SW 1271 (cell line): ENCODE measurements at regions not wholly inside any gene's neighbourhood (a gene's known extent, or its start where the extent isn't known, plus 50 kb on each side); places are given as distances from the start of the nearest gene placed in this dataset.

Source experiments
- DNase-seq, 2 experiments: peaks; one replicate each; lab custom pipeline; 2025; lab: John Stamatoyannopoulos, UW

DNA sequence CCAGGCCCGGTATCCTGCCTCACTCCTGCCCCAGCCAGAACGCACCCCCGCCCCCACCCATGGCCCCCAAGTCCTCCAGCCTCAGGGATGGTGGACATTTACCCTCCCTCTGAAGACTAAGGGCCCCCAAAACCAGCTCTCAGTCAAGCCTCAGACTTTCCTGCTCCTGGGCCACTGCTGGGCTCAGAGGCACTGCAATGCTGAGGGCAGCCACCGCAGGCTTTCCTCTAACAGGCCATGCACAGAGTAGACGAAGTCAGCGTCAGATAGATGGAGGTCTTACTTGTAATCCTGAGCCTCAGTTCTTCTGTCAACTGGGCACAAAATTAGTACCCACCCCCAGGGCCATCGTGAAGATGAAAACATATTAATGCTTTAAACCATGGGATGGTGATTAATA is 92.6 kb downstream of the TTC32 start:
- no peak for DNase-seq

DNA sequence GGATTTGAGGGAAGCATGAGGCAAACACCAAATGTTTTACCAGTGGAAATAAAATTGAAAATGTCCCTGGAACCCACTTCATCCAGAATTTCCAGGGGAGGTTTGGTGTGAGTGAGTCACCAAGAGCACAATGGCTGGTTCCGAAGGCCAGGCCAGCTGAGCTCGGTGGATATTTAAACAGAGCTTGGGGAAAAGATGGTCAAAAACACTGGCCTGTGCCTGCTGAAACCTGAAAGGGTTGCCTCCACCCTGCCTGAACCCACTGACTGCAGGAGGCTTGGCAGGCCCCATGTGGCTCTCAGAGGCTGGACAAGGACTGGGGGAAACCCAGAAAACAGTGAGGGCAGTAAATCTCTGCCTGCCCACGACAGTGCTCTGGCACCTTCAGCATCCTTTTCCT is 93.9 kb downstream of the TTC32 start:
- no peak for DNase-seq

DNA sequence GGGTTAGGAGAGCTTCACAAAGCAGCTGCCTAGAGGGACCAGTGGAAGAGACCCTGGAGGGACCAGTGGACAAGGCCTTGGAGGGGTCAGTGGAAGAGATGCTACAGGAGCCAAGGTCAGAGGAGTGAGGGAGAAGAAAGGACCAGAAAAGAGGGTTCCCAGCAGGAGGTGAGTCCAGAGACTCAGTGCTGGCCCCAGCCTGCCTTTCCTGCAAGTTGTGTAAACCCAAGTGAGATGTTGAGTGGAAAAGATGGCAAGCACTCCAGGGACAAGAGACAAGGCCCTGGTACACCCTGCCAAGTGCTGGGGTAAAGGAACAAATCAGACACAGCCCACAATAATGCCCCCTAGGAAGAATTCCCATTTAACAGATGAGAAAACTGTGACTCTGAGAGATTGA is 94.4 kb downstream of the TTC32 start:
- DNase-seq: no peak

DNA sequence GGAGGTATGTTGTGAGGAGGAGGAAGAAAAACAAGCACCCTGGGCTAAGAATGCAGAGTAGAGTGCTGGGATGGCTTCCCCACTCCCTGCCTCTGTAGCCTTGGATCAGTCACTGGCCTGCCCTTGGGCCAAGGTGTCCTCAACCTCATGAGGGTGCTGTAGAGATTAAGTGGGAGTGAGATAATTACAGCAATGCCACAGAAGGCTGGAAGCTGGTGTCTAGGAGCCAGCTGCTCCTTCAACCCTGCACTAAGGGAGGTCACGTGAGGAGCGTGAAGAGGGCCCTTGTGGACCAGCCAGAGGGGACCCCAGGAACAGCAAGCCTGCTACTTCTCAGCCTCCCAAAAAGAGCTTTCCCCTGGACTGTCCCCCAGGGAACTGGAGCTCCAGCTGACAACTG is 95.2 kb downstream of the TTC32 start:
- no peak for DNase-seq

DNA sequence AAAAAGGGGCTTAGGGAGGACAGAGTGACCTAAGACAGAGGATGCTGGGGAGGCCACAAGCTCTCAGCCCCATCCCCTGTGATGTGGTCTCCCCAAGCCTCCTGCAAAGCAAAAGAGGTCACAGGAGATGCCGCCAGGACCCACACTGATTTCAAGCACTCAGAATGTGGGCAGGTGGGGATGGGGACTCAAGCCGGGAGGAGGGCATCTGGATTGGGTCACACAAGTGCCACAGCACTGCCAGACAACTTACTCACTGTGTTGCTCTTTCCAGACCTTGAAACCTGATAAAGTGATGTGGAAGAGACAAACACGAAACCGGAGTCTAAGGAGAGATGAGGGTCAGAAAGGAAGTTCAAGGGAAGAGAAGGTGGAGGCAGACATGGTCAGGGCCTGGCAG is 95.7 kb downstream of the TTC32 start:
- no peak for DNase-seq

DNA sequence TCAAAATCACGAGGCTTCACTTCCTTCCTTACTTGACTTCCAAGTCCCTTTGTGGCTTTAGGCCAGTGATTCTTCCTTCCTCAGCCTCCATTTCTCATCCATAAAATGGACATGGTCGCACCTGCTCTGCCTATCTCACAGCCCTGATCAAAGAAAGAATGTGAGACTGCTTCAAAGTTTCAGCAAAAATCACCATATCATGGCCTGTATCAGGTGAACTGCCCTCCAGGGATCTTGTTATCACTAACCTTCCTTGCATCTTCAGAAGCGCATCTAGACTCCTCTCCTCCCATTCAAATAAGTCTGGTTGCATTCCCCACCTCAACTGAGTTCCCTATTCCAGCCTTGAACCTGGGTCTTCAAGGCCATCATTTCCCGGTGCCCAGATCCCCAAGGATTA is 96.5 kb downstream of the TTC32 start:
- no peak for DNase-seq

DNA sequence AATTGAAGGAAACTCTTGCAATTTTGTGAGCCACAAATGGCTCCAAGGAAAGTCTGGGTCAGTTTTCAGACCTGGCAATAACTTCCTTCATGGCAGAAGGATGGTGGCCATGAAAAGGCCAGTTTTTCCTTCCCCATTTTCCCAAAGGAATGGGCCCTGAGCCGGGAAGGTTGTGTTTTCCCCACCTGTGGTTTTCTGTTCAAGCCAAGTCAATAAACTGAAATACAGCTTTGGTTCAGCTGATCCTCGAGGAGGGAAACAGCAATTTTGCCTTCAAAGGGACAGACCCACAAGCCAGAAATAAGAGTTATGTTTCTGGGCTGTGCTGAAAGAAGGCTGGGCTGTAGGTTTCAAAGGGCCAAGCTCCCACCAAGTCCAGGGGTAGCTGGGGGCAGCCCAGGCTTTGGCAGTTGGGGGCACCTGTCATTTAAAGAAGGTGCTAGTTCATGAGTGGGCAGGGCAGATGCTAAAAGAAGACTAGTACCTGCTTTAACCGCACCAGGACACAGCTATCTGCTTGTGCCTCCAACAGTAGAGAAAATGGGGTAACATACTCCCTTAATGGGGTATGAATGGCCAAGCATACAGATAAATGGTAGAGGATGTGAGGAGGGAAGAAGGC is 97.0 kb downstream of the TTC32 start:
- no peak for DNase-seq

DNA sequence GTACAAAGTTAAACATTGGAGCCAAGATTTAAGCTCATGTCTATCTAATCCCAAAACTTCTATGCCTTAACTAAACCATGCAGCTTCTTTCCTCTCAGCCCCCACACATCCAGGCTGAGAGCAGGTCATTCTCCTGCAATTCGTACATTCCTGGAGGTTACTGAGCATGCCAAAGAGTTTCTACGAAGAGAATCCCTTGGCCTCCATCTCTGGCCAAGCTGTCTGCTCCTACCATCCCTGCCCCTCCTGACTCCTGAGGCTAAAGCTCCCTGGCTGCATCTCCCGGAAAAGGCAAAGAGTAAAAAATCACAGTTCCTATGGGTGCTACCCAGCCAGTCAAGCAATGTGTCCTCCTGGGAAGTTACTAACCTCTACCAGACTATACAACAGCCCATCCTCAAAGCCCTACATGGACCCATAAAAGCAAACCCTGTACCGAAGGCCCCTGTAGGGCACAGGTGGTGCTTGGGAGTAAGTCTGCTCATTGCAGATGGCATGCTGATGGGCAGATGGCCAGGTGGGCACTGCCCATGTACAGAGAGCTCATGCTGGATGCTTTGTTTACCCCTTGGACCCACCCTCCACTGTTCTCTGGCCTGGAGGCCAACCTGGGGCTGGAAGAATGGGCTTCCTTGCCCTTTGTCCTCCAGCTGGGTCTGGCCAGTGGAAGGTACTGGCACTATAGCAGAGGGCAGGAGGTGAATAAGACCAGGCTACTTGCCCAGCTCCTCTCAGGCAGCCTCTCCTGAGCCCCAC is 99.5 kb downstream of the TTC32 start:
- DNase-seq: no peak

DNA sequence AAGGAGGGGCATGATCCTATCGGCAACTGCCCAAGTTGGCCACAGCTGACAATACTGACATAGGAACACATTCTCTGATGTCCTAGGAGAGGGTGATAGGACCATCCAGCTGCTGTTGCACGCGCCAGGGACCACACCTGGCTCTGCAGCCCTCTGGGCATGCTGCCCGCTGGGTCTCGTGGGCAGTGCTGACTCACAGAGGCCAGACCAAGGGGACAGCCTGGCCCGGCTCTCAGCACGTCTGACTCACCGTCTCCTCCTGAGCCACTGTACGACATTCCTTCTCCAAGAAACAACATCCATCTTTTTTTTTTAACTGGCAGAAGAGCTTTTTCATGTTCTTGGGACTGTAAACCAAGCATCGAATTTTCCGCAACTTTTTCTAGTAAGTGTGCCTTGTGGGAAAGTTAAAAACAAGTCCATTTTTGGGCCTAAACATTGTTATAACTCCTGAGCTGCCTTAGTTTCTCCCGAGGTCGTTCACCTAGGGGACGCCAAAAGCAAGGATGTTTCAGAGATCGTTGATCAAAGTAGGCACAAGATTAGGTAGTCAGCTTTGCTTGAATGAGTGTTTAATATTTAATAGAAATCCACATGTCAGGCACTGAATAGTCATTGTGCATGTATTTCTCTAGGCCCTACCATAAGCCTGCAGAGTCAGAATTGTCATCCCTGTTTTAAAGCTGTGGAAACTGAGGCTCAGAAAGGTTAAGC is 100.3 kb downstream of the TTC32 start:
- DNase-seq: peak; percentile 92 to 97

DNA sequence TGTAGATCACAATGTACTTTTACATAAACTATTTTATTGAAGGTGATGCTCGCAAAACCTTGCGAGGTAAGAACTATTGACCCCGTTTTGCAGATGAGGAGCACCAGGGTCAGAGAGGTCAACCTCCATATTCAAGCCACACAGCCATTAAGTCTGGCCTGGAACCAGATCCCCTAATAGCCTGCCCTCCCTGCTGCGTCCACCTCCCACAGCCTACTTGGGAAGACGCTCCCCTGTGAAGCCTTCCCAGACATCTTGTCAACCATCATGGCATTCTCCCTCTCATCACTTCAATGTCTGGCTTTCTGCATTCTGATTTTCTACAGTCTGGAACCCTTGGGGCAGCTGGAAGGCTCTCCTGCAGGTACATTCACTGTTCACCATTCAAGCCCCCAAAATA is 101.0 kb downstream of the TTC32 start:
- DNase-seq: no peak

DNA sequence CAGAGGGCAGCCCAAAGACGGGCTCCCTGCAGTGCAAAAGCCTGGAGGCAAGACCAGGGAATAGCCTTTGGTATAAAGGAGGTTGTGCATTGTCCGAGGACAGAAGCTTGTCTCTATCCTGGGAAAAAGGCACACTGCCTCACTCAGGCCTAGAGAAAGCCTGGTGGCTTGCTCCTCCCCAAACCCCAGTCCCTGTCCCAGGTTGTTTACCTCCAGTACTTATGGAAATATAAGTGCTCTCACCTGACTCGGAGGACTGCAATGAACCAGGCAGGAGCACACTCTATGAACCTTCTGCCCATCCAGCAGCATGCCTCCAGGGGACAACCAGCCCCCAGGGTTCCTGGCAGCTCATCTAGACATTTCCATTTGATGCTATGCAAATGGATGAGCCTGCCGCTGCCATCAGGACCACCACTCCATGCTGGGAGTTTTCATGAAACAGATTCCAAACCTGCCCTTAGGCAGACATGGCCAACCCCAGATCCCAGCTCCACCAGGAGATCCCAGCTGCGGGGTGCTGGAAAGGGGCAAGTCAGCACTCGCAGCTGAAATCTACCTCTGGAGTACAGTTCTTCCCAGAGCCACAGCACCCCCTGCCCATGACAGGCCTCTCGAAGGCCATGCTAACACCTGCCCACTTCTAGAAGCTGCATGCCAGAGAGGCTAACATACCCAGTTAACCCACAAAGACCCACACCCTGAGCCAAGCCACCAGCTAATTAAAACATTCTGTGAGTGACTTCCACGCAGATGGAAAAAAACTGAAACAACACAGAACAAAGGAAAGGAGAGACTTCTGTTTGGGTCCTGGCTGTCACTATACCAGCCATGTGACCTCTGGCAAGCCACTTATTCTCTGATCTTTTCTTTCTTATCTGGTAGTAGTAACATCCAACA is 101.7 kb downstream of the TTC32 start:
- no peak for DNase-seq

DNA sequence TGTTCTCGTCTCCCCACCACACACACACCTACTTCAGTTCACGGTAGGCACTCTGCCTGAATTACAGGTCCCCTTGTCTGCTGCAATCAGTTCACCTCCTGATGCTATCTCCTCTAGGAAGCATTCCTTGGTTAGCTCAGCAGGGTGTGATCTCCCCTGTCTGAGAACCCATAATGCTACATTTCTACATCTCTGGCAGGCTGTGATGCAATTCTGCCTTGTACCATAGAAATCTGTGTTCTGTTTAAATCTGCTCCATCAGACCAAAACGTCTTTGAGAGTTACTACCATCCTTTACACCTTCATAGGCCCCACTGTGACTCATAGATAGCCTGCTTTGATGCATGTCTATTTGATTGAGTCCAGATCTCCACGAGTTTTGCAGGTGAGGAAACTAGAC is 103.9 kb downstream of the TTC32 start:
- DNase-seq: no peak

DNA sequence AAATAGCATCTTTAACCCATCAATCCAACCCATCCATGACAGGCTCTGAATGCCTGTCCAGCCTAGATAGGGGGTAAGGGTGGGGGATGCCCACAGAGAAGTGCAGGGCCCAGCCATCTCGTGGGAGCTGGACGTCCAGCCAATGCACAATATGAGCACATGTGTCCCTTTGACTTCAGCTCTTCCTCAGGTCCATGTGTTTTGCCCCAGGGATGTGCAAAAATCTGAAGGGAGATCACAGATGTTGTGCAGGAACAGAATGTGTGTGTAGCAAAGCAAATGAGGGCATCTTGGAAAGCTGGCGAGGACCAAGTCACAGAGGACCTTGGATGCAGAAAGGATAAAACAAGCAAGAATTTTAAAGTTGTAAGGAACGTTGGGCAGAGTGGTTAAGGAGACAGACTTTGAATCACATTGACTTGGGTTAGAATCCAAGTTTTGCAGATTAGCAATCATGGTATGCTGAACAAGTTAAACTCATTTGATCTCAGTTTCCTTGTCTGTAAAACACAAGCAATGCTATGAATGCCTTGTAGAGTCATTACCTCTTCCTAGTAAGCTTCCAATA is 104.5 kb downstream of the TTC32 start:
- no peak for DNase-seq

DNA sequence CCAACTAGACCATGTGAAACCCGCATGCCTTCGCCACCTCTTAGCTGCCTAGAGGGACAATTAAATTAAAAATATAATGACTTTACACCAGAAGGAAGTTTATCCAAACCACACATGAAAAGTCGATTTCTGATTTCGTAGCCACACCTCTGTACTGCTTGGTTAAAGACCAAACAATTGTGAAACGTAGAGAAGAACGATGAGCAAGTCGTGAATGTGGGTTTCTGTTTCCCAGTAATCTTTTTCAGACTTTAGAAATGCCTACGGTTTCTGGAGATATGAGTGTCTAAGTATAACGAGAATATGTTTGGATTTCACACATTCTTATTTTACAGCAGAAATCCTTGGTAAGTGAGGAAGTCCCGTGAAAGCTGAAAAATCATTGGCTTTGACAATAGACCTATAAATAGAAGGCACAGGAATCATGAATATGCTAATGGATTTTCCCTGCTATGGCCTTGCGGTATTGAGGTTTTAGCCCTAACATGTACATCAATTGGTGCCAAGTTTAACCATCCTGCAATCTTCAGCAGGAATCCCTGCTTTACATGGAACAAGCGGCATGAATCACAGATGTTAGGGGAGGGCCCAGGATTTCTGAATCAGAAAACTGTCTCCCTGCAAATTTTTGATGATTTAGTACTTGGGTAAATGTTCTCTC is 105.6 kb downstream of the TTC32 start:
- no peak for DNase-seq

DNA sequence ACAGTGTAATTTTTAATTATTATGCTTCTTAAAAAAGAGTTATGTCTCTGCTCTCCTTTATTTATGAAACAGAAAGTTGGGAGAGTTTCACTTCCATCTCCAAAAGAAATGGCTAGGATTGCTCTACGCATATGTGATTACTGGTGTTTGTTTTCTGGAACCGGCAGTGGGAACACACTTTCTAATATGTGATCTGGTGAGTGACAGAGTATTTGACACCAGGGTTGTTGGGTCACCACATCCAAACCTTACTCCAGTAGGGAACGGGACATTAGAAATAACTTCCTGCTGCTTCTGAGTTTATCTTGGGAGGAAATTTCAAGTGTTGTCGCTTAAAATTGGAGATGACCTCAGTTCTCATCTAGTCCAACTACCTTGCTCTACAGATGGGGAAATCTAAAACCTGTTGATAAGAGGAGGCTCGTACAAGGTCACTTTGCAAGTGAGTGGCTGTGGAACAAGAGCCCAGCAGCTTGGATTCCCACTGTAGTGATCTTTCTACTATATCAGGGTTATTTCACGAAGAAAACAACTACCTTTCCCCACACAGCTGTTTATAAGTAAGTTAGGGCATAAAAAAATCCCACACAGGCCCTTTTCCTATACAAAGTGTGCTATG is 108.5 kb downstream of the TTC32 start:
- DNase-seq: no peak

DNA sequence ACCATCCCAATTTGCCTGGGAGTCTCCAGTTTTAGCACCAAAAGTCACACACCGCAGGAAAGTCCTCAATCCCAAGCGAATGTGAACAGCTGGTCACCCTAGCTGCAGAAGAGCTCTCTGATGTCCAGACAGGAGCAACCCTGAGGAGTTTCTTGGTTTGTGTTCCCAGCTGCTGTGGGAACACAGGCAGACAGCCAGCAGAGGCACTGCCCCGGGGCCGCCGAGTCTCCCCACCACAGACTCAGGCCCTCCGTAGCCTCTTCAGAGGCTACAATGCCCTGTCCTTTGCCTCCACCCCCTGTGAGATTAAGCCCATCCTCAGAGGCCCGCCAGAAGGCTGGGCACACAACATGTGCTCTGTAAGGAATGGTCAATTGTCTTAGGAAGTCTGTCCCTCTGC is 111.5 kb downstream of the TTC32 start:
- DNase-seq: no peak

DNA sequence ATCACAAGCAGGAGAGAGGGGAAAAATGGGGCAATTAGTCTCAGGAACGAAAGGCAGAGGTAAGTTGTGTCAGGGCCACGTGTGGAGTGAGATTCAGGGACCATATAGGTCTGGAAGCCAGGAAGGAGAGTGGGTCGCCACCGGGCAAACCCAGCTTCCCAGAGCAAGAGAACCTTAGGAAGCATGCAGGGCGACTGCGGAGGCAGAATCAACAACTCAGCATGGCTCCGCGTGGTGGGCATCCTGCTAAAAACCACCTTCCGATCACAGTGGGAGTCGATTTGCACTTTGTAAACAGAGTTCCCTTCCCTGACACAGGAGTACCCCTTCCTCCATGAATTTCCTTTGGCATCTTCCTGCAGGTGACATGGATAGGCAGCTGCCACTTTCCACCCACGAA is 114.6 kb downstream of the TTC32 start:
- DNase-seq: no peak

DNA sequence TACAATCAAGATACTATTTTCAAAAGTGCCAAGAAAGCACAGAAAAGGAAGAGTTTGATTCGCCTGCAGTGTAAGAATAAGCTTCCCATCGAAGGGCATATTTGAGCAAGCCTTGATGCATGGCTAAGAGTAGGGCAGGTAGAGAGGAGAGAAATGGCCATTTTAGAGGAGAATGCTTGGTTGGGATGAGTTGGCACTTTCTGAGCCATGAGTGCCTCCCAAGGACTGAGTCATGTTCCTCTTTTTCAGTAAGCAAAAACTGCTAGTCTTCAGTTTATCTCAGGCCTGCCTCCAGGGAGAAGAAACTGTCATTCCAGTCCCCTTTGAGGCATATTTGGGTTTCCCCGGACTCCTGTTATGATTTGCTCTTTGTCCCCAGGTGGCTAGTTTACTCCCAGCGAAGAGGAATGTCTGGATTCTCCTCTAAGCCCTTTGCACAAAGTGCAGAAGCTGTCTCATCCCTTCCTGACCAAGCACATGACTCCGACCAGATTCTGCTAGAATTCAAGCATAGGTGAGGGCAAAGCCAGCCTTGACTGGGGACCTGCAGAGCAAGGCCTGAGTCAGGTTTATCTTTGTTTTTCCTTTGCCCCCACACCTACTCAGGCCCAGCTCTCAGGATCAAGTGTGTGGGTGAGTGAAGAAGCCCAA is 115.2 kb downstream of the TTC32 start:
- no peak for DNase-seq

DNA sequence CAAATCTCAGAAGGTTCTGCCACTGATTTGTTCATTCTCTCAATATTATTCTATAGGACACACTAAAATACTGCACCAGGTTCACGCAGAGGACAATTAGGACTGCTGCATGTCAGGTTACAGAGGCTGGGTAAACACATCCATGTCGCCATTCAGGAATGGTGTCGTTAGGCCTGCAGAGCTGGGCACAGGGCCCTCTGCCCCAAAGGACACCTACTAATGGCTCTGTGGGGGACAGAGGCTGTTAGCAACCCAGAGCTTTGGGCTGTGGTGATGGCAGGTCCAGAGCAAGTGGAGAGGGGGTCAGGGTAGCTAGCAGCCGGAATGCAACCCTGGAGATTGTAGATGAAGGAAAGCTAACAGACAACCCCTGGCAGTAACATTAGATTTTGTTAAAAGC is 115.9 kb downstream of the TTC32 start:
- DNase-seq: no peak

DNA sequence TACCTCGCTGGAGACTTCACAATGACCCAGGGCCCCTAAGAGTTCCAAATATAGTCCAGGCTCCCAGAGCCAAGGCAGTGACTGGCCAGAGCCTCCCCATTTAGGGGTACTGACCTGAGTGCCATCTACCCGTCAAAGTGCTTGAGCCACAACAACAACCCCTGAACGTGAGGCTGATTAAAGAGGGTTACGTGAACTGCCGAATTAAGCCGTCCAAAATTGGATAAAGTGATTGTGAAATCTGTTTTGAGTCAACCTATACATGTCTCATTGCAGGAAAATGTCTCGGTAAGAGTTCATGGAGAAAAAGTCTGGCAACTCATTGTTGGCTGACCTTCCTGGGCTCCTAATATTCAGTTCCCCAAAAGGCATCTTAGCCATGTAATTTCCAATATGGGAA is 116.3 kb downstream of the TTC32 start:
- DNase-seq: no peak

DNA sequence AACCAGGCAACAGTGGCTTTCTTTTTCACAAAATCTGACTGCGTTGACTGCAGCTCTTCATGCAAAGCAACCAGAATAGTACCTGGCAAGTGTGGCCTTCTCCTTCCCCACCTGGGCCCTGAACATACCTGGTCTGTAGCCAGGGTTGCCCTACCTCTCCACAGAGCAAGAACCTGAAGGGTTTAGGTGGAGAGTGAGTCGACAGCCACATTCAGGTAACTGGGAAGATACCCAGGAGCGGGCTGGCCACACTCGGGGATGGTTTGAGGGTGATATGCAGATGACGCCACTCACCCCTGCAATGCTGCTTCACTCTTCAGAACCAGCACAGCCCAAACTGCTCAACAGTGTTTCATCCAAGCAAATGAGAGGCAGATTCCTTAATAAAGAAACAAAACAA is 117.3 kb downstream of the TTC32 start:
- no peak for DNase-seq
